Aorta (tissue), 5 donors: ENCODE measurements at regions not wholly inside any gene's neighbourhood (a gene's known extent, or its start where the extent isn't known, plus 50 kb on each side); places are given as distances from the start of the nearest gene placed in this dataset.
A peak's percentile ranks its signal among the peaks of the same experiment; 100 is the strongest.

Experiments
- ATAC-seq: fragments of 200-7000 bp; cut with Tn5 transposase; one replicate; pipeline ENCODE4 v1.9.1; 2022; ENCODE audit warnings: moderate library complexity; ENCODE audit not compliant: low FRiP score
- DNase-seq, 2 donors: peaks; one replicate each; pipeline ENCODE4 v3.0.0-alpha.2; 2020
- H3K27ac ChIP-seq, 2 donors: one replicate each; pipeline ENCODE4 v1.5.1; 2013; ENCODE audit warnings: low read length in 2 of 2, mild to moderate bottlenecking in 2 of 2, moderate library complexity in 2 of 2, control low read depth in 1 of 2, inconsistent platforms in 1 of 2, low read depth in 1 of 2
- H3K27me3 ChIP-seq, 2 donors: one replicate each; pipeline ENCODE4 v1.6.1; 2013; ENCODE audit warnings: control low read depth in 1 of 2, low read length in 1 of 2, mild to moderate bottlenecking in 1 of 2, moderate library complexity in 1 of 2; ENCODE audit not compliant: insufficient read depth in 2 of 2, control insufficient read depth in 1 of 2
- H3K36me3 ChIP-seq, 2 donors: one replicate each; pipeline ENCODE4 v1.6.1; 2013; ENCODE audit warnings: control low read depth in 1 of 2, low read length in 1 of 2, mild to moderate bottlenecking in 1 of 2; ENCODE audit not compliant: insufficient read depth in 2 of 2, control insufficient read depth in 1 of 2
- H3K4me1 ChIP-seq, 2 donors: one replicate each; pipeline ENCODE4 v1.6.1; 2013; ENCODE audit warnings: low read length in 2 of 2, control low read depth in 1 of 2, mild to moderate bottlenecking in 1 of 2, moderate library complexity in 1 of 2; ENCODE audit not compliant: insufficient read depth in 2 of 2, control insufficient read depth in 1 of 2
- H3K4me3 ChIP-seq, 2 donors: one replicate each; pipeline ENCODE4 v1.5.1; 2013; ENCODE audit warnings: low read length in 2 of 2, control low read depth in 1 of 2, mild to moderate bottlenecking in 1 of 2
- H3K9me3 ChIP-seq: one replicate; pipeline ENCODE4 v1.6.1; 2013; ENCODE audit warnings: mild to moderate bottlenecking, low read length; ENCODE audit not compliant: control insufficient read depth
- WGBS, 2 donors: extraction: QIAGEN DNeasy Blood & Tissue Kit; methylation state at CpG; one replicate each; pipeline ENCODE4 v1.1.7; 2013; 5-methylcytosine and 5-hydroxymethylcytosine counted together
- intact Hi-C, 2 donors: fragments of 100-400 bp; cut with DNase I; formaldehyde crosslinking; loops; one replicate each; pipeline versions ENCODE4 v1.14.2 to v1.15.0; 2022
- donor health status: healthy with polysubstance abuse.
- donor health status: Bipolar disorder and iron deficiency.
- donor health status: DM: no; HTN: no; CAD: no.
- donor health status: DM: no; HTN: no; CAD: no.
- donor health status: DM: yes; HTN: yes; CAD: no.

DNA sequence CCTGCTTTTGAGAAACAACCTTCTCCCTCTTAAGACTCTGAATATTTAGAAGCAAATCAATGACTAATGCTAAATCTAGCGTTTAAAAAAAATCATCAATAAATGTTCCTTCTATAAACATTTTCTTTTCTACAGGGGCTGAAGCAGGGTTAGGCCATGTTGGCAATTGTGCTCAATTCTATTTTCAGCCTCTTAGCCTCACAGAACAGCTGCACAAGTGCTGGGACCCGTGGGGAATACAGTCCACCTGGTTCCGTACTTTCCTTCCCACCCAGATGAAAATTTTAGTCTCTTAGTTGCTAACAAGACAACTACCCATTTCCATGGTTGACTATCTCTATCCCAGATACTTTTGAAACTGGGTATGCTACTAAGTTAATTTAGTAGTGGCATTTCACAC lies 138.6 kb downstream of the RPS12 start:
- intact Hi-C loops, result no loop called here
- no peak overlapping the region for H3K4me3 ChIP-seq
- WGBS, 2 donors, result 33 to 38% methylated on average over 3 of the region's 3 CpGs

DNA sequence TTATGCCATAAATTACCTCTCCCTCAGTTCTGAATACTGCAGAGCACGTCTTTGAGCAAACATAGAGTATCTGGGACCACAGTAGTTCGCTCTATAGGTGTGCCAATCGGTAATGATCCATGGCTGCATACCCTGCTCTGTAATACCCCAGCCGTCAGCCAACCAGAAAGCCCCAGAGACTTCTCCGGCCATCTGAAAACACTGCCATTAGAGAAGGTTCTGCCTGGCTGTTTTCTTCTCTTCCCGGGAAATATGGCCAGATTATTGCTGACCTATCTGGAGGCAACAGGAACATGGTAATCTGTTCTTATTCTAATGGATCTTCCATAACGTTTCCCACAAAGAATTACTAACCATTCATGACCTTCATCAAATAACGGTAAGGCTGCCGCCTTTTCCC lies 139.9 kb downstream of the RPS12 start:
- H3K4me1 ChIP-seq, result no peaks in the 10 kb centered on the region
- ATAC-seq, result no peak
- H3K4me3 ChIP-seq, result no peak overlapping the region
- DNase-seq, result no peak
- no peak overlapping the region for H3K27ac ChIP-seq
- H3K36me3 ChIP-seq, result no peaks in the 10 kb centered on the region
- intact Hi-C loops, result no loop called here
- H3K9me3 ChIP-seq, result no peaks in the 10 kb centered on the region
- H3K27me3 ChIP-seq, result no peaks in the 10 kb centered on the region
- WGBS, 2 donors, result 30 to 39% methylated on average over 9 of the region's 9 CpGs

More for the DNA sequence above, 138.6 kb downstream of the RPS12 start:
- H3K4me1 ChIP-seq, result no peaks in the 10 kb centered on the region
- DNase-seq, result no peak
- no peak overlapping the region for H3K27ac ChIP-seq
- H3K9me3 ChIP-seq, result no peaks in the 10 kb centered on the region
- no peak for ATAC-seq
- H3K27me3 ChIP-seq, result no peaks in the 10 kb centered on the region
- no peaks in the 10 kb centered on the region for H3K36me3 ChIP-seq

DNA sequence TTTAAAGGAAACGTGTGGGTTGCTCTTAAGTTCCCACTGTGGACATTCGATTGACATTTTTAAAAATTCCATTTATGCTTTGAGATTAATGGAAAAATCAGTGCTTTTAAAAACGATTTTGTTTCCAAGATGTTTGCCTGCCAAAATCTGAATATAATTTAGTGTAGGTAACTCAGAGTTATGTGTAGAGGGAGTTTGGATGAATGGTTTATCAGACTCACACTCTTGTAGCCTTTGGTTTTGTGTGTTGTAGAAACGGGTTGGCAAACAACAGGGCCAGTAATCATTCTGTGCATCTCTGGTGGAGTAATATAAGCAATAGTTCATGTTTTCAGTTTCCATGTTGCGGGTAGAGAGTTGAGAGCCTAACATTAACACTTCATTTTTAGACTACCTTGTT lies 140.6 kb downstream of the RPS12 start:
- no peak overlapping the region for H3K27ac ChIP-seq
- ATAC-seq (no peak), DNase-seq (no peak)
- no peaks in the 10 kb centered on the region for H3K36me3 ChIP-seq
- intact Hi-C loops, result no loop called here
- H3K9me3 ChIP-seq, result no peaks in the 10 kb centered on the region
- no peak overlapping the region for H3K4me3 ChIP-seq
- 38 to 49% methylated on average over 5 of the region's 5 CpGs for WGBS, 2 donors
- H3K27me3 ChIP-seq, result no peaks in the 10 kb centered on the region
- H3K4me1 ChIP-seq, result no peaks in the 10 kb centered on the region

DNA sequence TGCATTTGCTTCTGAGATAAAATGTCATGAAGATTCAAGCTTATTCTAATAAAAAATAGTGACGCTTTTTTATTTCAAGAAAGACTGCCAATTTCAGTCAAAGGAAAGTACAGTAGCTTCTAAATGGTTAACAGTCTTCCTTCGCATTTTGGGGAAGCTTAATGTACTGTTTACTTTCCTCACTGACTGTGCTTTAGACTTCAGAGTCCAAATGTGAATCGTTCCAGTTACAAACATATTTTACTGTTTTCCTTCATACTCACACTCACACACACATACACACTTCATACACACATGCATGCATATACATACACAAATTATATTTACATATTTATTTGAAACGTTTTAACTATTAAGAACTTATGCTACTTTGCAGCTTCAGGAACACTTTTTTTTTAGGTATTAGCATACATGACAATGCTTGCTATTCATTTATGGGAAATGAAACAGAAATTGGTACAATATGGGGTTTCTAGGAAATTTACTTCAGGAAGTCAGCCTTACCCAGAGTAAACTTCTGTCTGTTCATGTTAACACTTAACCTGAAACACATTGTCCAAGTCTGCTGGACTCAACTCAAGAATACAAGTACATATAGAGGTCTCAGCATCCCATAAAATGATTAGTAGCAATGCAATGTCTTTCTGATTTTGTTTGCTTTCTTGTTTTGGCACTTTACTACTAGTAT lies 145.4 kb downstream of the RPS12 start:
- WGBS, 2 donors, result 68 to 69% methylated on average over 4 of the region's 4 CpGs
- no peaks in the 10 kb centered on the region for H3K27me3 ChIP-seq
- H3K27ac ChIP-seq, result no peak overlapping the region
- intact Hi-C loops, result loop anchor here (5.0 to 10.0 kb wide), 2 partner anchors 558 to 595 kb away; no protein-coding TSS in a partner anchor
- no peak for DNase-seq
- ATAC-seq, result no peak
- H3K4me3 ChIP-seq, result no peak overlapping the region
- H3K36me3 ChIP-seq, result no peaks in the 10 kb centered on the region
- H3K4me1 ChIP-seq, result peaks cover 0 to 2% of the 10 kb centered on the region in 2 donors
- H3K9me3 ChIP-seq, result no peaks in the 10 kb centered on the region

DNA sequence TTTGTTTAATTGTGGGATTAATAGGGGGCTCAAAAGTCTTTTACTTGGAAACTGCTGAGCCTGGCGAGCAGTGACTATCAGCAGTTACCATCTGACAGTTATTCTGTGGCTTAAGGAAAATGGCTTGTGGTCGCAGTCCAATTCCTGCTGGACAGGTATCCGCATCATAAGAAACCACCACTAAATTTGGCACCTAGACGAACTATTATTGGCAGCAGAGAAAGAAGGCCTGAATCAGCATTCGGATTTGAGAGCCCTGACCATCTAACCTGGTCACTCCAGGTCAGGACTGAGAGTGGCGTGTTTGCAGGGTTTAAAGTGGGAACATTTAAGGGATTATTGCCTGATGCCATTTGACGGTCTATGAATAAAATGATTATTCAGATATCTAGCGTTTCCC lies 146.4 kb downstream of the RPS12 start:
- Histone ChIP-seq H3K9me3 (no peaks in the 10 kb centered on the region), H3K4me3 (no peak overlapping the region), H3K36me3 (no peaks in the 10 kb centered on the region), H3K4me1 (peaks cover 0 to 2% of the 10 kb centered on the region in 2 donors), H3K27ac (no peak overlapping the region), H3K27me3 (no peaks in the 10 kb centered on the region)
- DNase-seq (no peak), ATAC-seq (no peak)
- intact Hi-C loops, result loop anchor here (5.0 to 10.0 kb wide), 2 partner anchors 557 to 594 kb away; no protein-coding TSS in a partner anchor
- WGBS, 2 donors, result 50 to 67% methylated on average over 8 of the region's 8 CpGs

DNA sequence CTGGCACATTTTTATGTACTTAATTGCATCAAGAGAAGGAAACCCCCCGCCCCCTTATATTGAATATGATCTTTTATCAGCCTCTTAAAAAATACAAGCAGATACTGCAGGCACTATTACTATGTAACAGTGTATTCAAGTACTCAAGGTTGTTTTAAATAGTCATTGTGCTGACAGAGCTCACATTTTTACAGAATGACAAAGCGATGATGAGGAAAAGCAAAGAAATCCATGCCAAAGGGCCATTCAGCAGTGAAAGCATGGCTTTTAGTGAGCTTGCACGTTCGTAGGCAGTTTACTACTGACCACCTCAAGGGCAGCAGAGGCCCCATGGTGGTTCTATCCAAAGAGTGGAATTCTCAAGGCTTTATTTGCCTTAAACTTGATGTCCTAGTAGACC lies 146.8 kb downstream of the RPS12 start:
- no peak for DNase-seq
- no peak for ATAC-seq
- 11 to 14% methylated on average over 4 of the region's 4 CpGs for WGBS, 2 donors
- H3K36me3 ChIP-seq, result no peaks in the 10 kb centered on the region
- no peak overlapping the region for H3K27ac ChIP-seq
- intact Hi-C loops, result loop anchor here (5.0 to 10.0 kb wide), 2 partner anchors 556 to 594 kb away; no protein-coding TSS in a partner anchor
- H3K4me1 ChIP-seq, result peaks cover 0 to 2% of the 10 kb centered on the region in 2 donors
- no peaks in the 10 kb centered on the region for H3K9me3 ChIP-seq
- H3K4me3 ChIP-seq, result no peak overlapping the region
- no peaks in the 10 kb centered on the region for H3K27me3 ChIP-seq

DNA sequence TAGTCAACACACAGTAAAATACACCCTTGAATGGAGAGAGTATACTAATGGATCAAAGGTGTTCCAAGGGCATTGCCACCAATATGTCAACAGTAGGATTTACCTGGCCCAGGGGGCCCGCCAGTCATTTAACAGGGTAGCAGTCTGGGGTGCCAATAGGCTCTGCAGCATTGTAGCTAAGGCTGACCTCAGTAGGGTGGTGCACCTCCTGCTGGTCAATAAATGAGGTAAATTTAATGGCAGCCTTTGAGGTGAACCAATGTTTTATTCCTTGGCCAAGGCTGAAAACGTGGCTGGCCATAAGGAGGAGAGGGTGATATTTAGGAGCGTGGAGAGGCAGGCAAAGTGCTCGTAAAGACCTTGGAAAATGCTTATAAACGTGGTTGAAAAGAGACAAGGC lies 147.2 kb downstream of the RPS12 start:
- Histone ChIP-seq H3K9me3 (no peaks in the 10 kb centered on the region), H3K4me3 (no peak overlapping the region), H3K27me3 (no peaks in the 10 kb centered on the region), H3K4me1 (peaks cover 0 to 2% of the 10 kb centered on the region in 2 donors), H3K27ac (no peak overlapping the region), H3K36me3 (no peaks in the 10 kb centered on the region)
- DNase-seq, result no peak
- 88 to 95% methylated on average over 5 of the region's 5 CpGs for WGBS, 2 donors
- intact Hi-C loops, result loop anchor here (2.0 to 10.0 kb wide), 3 partner anchors 551 to 593 kb away; no protein-coding TSS in a partner anchor
- no peak for ATAC-seq

DNA sequence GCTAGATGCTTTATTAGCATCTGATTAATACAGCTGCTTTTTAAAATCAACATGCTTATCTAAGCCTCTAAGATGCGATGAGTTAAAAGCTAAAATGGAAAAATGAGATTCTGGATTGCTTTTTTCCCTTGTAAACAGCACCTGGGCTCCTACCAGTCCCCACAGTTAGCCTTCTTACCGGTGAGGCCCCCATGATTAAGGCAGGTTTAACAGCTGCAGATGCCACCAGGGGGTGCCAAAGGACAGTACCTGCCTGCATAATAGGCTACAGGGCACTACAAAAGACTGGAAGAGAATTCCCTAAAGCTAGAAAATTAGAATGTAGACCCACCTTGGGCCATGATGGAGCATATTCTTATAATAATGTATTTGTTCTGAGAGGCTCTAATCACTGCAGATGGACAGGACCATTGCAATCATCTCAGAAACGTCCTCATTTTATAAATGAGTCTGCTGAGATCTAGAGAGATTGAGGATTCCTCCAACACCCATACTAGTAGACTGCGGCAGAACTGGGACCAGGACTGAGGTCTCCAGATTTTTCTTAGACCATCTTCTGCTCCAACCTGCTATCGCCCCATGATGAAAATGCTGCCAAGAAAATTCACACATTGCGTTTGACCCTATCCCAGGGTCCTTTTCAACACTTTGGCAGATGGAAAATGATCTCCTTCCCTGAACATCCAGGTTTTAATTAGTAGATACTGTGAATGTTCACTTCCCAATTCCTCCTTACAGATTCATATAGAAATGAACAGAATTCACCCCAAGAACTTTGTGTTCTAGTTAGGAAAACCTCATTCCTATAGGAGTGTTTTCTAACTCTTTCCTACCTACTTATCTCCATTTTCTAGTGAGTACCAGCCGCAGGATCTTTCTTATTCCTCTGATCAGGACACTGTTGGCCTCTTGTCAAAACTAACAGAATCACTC lies 148.8 kb downstream of the RPS12 start:
- no peak overlapping the region for H3K27ac ChIP-seq
- H3K4me1 ChIP-seq, result peaks cover 0 to 2% of the 10 kb centered on the region in 2 donors
- WGBS, 2 donors, result 75 to 76% methylated on average over 7 of the region's 7 CpGs
- H3K27me3 ChIP-seq, result no peaks in the 10 kb centered on the region
- H3K4me3 ChIP-seq, result no peak overlapping the region
- ATAC-seq, result peak; percentile 59
- peak; percentile 69 to 84 for DNase-seq
- H3K9me3 ChIP-seq, result no peaks in the 10 kb centered on the region
- no peaks in the 10 kb centered on the region for H3K36me3 ChIP-seq
- intact Hi-C loops, result loop anchor here (2.0 to 10.0 kb wide), 3 partner anchors 550 to 592 kb away; no protein-coding TSS in a partner anchor
